TTC549 (cell line): ENCODE measurements at regions not wholly inside any gene's neighbourhood (a gene's known extent, or its start where the extent isn't known, plus 50 kb on each side); places are given as distances from the start of the nearest gene placed in this dataset.
"Not testable (repeated sequence)": the region's sequence is repeated elsewhere in the genome, so short reads cannot be mapped to it uniquely, and the experiment has no call there.

Experiments used
- FAIRE-seq: peaks from 2 replicates; lab custom pipeline; 2012; peaks lifted over from hg19 to GRCh38; lab: Jason Lieb, UNC

DNA sequence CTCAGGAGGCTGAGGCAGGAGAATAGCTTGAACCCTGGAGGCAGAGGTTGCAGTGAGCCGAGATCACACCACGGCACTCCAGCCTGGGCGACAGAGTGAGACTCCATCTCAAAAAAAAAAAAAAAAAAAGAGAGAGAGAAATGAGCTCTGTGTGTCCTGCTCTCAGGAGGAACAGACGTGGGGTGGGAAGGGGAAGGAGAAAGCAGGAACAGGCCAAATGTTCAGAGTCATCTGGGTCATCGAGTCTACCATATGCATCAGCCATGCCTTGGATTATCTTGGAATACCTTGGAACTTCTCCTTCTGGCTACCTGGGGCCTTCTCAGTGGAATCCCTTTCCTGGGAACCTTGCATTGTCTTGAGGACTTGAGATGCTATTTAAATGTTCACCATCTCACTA, 51.7 kb upstream of the ZFHX3 start:
- FAIRE-seq = not testable (repeated sequence)
